ENCODE measurements at regions not wholly inside any gene's neighbourhood (a gene's known extent, or its start where the extent isn't known, plus 50 kb on each side); places are given as distances from the start of the nearest gene placed in this dataset.

DNA sequence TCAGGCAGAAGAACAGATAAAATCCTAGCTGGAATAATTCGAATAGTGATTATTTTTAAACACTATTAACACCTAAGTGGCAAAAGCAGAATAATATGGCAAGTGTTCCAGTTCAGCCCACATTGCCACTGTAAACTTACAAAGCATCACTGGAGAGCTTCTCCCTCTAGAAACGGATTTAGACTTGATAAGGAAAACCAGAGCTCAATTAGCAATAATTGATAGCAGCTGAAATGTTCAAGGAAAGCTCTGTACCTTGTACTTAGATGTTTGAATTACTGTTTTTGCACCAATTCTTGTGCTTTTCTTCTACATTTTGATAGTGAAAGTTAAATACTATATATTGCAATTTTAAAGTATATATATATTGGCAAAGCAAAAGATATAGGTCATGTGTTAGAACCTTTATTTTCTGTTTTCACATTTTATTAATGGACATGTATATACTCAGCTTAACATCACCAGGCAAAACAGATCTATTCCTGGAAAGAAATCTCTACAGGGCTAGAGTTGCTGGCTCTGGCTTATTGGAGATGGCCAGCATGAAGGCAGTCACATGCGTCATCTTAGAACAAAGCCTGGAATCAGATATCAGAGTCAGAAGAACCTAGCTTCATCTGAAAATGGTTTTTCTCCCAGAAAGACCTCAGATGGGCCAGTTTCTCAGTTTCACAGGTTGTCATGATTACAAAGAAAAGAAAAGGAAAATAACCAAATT lies 149.1 kb upstream of the CTAGE1 start:
- H3K4me3 ChIP-seq (ENCODE audit: low read depth in 1 of 2, low read length in 2 of 2), result no peak overlapping the region
- TF ChIP-seq, protein P1, sequence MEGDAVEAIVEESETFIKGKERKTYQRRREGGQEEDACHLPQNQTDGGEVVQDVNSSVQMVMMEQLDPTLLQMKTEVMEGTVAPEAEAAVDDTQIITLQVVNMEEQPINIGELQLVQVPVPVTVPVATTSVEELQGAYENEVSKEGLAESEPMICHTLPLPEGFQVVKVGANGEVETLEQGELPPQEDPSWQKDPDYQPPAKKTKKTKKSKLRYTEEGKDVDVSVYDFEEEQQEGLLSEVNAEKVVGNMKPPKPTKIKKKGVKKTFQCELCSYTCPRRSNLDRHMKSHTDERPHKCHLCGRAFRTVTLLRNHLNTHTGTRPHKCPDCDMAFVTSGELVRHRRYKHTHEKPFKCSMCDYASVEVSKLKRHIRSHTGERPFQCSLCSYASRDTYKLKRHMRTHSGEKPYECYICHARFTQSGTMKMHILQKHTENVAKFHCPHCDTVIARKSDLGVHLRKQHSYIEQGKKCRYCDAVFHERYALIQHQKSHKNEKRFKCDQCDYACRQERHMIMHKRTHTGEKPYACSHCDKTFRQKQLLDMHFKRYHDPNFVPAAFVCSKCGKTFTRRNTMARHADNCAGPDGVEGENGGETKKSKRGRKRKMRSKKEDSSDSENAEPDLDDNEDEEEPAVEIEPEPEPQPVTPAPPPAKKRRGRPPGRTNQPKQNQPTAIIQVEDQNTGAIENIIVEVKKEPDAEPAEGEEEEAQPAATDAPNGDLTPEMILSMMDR (IDR thresholded peaks at IDR 0.05; ENCODE audit: borderline replicate concordance, extremely low read depth, low read length, poor library complexity, severe bottlenecking), result no peak
- no peak for TF ChIP-seq EZH2 (IDR thresholded peaks at IDR 0.05; ENCODE audit: borderline replicate concordance, low read depth, low read length, severe bottlenecking)
- DNase-seq (no peak), ATAC-seq (ENCODE audit: insufficient read depth, low read depth) (no peak)
- H3K9me3 ChIP-seq (ENCODE audit: insufficient read depth, low read length, severe bottlenecking), result no peaks in the 10 kb centered on the region
- no peak overlapping the region for H3K27ac ChIP-seq (ENCODE audit: low read length)
- H4K20me1 ChIP-seq (ENCODE audit: insufficient read depth, low read length), result no peaks in the 10 kb centered on the region
- no peaks in the 10 kb centered on the region for H3K4me1 ChIP-seq (ENCODE audit: insufficient read depth, low read length)
- H3K27me3 ChIP-seq (ENCODE audit: insufficient read depth, low read length, poor library complexity), result no peaks in the 10 kb centered on the region
- no peaks in the 10 kb centered on the region for H3K36me3 ChIP-seq (ENCODE audit: insufficient read depth, low read length)
- no peak overlapping the region for H2AFZ ChIP-seq (ENCODE audit: low read depth, low read length)
- no peaks in the 10 kb centered on the region for H3K79me2 ChIP-seq (ENCODE audit: insufficient read depth, low read length)
- H3K9ac ChIP-seq (ENCODE audit: low read depth, low read length), result no peak overlapping the region
- no peak overlapping the region for H3K4me2 ChIP-seq (ENCODE audit: insufficient read depth, low read length)

DNA sequence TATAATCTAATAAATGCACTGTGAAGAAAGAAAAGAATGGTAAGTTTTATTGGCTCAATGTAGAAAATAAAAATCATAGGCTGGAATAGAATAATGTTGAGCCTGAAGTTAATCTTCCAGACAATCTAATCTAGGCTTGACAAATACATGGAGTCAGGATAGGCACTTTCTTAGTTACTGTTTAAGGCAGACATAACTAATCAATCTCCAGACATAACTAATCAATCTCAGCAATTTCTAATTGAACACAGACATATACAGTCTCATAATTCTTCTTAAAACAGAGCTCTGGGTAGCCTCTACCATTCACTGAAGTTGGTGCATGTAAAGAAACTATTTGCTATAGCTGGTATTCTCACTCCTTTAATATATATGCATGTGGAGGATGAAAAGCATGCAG lies 150.1 kb upstream of the CTAGE1 start:
- TF ChIP-seq, protein P1 (IDR thresholded peaks at IDR 0.05; ENCODE audit: borderline replicate concordance, extremely low read depth, low read length, poor library complexity, severe bottlenecking), result no peak
- no peak for TF ChIP-seq EZH2 (IDR thresholded peaks at IDR 0.05; ENCODE audit: borderline replicate concordance, low read depth, low read length, severe bottlenecking)
- no peaks in the 10 kb centered on the region for H3K36me3 ChIP-seq (ENCODE audit: insufficient read depth, low read length)
- no peak for ATAC-seq (ENCODE audit: insufficient read depth, low read depth)
- H3K27me3 ChIP-seq (ENCODE audit: insufficient read depth, low read length, poor library complexity), result no peaks in the 10 kb centered on the region
- no peak overlapping the region for H3K27ac ChIP-seq (ENCODE audit: low read length)
- DNase-seq, result no peak
- no peaks in the 10 kb centered on the region for H3K4me1 ChIP-seq (ENCODE audit: insufficient read depth, low read length)
- no peak overlapping the region for H2AFZ ChIP-seq (ENCODE audit: low read depth, low read length)
- H3K79me2 ChIP-seq (ENCODE audit: insufficient read depth, low read length), result no peaks in the 10 kb centered on the region
- H4K20me1 ChIP-seq (ENCODE audit: insufficient read depth, low read length), result no peaks in the 10 kb centered on the region
- no peaks in the 10 kb centered on the region for H3K9me3 ChIP-seq (ENCODE audit: insufficient read depth, low read length, severe bottlenecking)
- no peak overlapping the region for H3K4me3 ChIP-seq (ENCODE audit: low read depth in 1 of 2, low read length in 2 of 2)
- H3K9ac ChIP-seq (ENCODE audit: low read depth, low read length), result no peak overlapping the region
- no peak overlapping the region for H3K4me2 ChIP-seq (ENCODE audit: insufficient read depth, low read length)

DNA sequence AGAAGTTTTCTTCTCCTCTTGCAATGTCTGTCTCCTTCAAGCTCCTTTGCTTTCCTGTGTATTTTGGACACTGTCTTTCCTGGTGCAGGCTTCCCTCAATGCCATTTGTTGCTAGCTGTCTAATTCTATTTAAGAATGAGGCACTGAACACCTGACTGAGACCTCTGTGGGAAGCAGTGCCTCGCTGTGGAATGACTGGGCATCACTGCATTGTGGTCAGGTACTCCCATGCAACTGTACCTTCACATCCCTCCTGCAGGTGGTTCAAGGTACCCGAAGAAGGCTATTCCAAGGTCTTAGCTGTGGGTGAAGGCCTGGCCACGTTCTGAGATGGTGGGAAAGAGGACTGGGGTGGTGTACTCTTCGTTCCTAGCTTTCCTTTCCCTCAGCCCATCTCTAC lies 152.8 kb upstream of the CTAGE1 start:
- no peaks in the 10 kb centered on the region for H3K36me3 ChIP-seq (ENCODE audit: insufficient read depth, low read length)
- no peak overlapping the region for H3K4me3 ChIP-seq (ENCODE audit: low read depth in 1 of 2, low read length in 2 of 2)
- no peak overlapping the region for H3K27ac ChIP-seq (ENCODE audit: low read length)
- DNase-seq (no peak), ATAC-seq (ENCODE audit: insufficient read depth, low read depth) (no peak)
- no peaks in the 10 kb centered on the region for H3K9me3 ChIP-seq (ENCODE audit: insufficient read depth, low read length, severe bottlenecking)
- H2AFZ ChIP-seq (ENCODE audit: low read depth, low read length), result no peak overlapping the region
- no peaks in the 10 kb centered on the region for H3K4me1 ChIP-seq (ENCODE audit: insufficient read depth, low read length)
- H3K9ac ChIP-seq (ENCODE audit: low read depth, low read length), result no peak overlapping the region
- H3K4me2 ChIP-seq (ENCODE audit: insufficient read depth, low read length), result no peak overlapping the region
- no peaks in the 10 kb centered on the region for H4K20me1 ChIP-seq (ENCODE audit: insufficient read depth, low read length)
- no peak for TF ChIP-seq EZH2 (IDR thresholded peaks at IDR 0.05; ENCODE audit: borderline replicate concordance, low read depth, low read length, severe bottlenecking)
- TF ChIP-seq, protein P1 (IDR thresholded peaks at IDR 0.05; ENCODE audit: borderline replicate concordance, extremely low read depth, low read length, poor library complexity, severe bottlenecking), result no peak
- H3K27me3 ChIP-seq (ENCODE audit: insufficient read depth, low read length, poor library complexity), result no peaks in the 10 kb centered on the region
- H3K79me2 ChIP-seq (ENCODE audit: insufficient read depth, low read length), result no peaks in the 10 kb centered on the region

All from DND-41 (cell line).